Activated T-cell treated with anti-CD3 and anti-CD28 coated beads, Interleukin-2, amount 50 U/mL, for 1 hour (primary cell): ENCODE measurements at regions not wholly inside any gene's neighbourhood (a gene's known extent, or its start where the extent isn't known, plus 50 kb on each side); places are given as distances from the start of the nearest gene placed in this dataset.
"Not testable (repeated sequence)": the region's sequence is repeated elsewhere in the genome, so short reads cannot be mapped to it uniquely, and the experiment has no call there.

ENCODE experiments used
- DNase-seq: peaks from one replicate; pipeline ENCODE4 v3.0.0-alpha.2; 2020

- DNase-seq = no peak
These were observed 256.0 kb downstream of the SV2B start for GRCh38 chr15:91356083-91356482.

- no peak for DNase-seq
These were observed 257.0 kb downstream of the SV2B start for GRCh38 chr15:91357011-91357410.

- DNase-seq = no peak
These were observed 257.4 kb downstream of the SV2B start for GRCh38 chr15:91357486-91357885.

- DNase-seq = no peak
These were observed 258.3 kb downstream of the SV2B start for GRCh38 chr15:91358405-91358804.

GRCh38 chr15:91361696-91362095 is 261.6 kb downstream of the SV2B start:
- DNase-seq = not testable (repeated sequence)

- no peak for DNase-seq
These were observed 266.1 kb downstream of the SV2B start for GRCh38 chr15:91366111-91366510.

GRCh38 chr15:91368611-91369010 is 268.6 kb downstream of the SV2B start:
- DNase-seq = no peak

GRCh38 chr15:91369823-91370222 is 269.8 kb downstream of the SV2B start:
- DNase-seq = no peak

- not testable (repeated sequence) for DNase-seq
These were observed 271.3 kb downstream of the SV2B start for GRCh38 chr15:91371345-91371744.

- no peak for DNase-seq
These were observed 274.3 kb downstream of the SV2B start for GRCh38 chr15:91374336-91374735.

- no peak for DNase-seq
These were observed 276.0 kb downstream of the SV2B start for GRCh38 chr15:91376038-91376437.

- DNase-seq = no peak
These were observed 280.1 kb downstream of the SV2B start for GRCh38 chr15:91380114-91380513.

GRCh38 chr15:91383532-91383931 is 283.5 kb downstream of the SV2B start:
- no peak for DNase-seq

GRCh38 chr15:91384189-91384730 is 284.2 kb downstream of the SV2B start:
- no peak for DNase-seq

GRCh38 chr15:91385311-91385710 is 285.3 kb downstream of the SV2B start:
- DNase-seq = no peak

- DNase-seq = no peak
These were observed 293.1 kb downstream of the SV2B start for GRCh38 chr15:91393186-91393585.

- no peak for DNase-seq
These were observed 300.4 kb downstream of the SV2B start for GRCh38 chr15:91400481-91400880.

GRCh38 chr15:91407269-91407889 is 307.3 kb downstream of the SV2B start:
- DNase-seq = no peak

- no peak for DNase-seq
These were observed 308.5 kb downstream of the SV2B start for GRCh38 chr15:91408476-91409076.

GRCh38 chr15:91409387-91409786 is 309.3 kb downstream of the SV2B start:
- DNase-seq = no peak

GRCh38 chr15:91411586-91411985 is 311.5 kb downstream of the SV2B start:
- no peak for DNase-seq

- DNase-seq = no peak
These were observed 312.3 kb downstream of the SV2B start for GRCh38 chr15:91412138-91412928.

GRCh38 chr15:91413142-91413541 is 313.1 kb downstream of the SV2B start:
- DNase-seq = no peak

- DNase-seq = no peak
These were observed 314.1 kb downstream of the SV2B start for GRCh38 chr15:91414124-91414523.
